ENCODE measurements at regions not wholly inside any gene's neighbourhood (a gene's known extent, or its start where the extent isn't known, plus 50 kb on each side); places are given as distances from the start of the nearest gene placed in this dataset.

- TF ChIP-seq EZH2 (IDR thresholded peaks at IDR 0.05; ENCODE audit: low read length, missing control alignments), result no peak
- TF ChIP-seq CTCF (conservative IDR thresholded peaks at IDR 0.05 in 1 of 2, IDR thresholded peaks at IDR 0.05 in 1 of 2; ENCODE audit: low read depth in 1 of 2, low read length in 2 of 2), result no peak
Observed at GRCh38 chr3:98999675-99000074, 98.2 kb upstream of the DCBLD2 start.
